ENCODE measurements at regions not wholly inside any gene's neighbourhood (a gene's known extent, or its start where the extent isn't known, plus 50 kb on each side); places are given as distances from the start of the nearest gene placed in this dataset.

GRCh38 chrX:40174854-40175510, 77.2 kb upstream of the BCOR start:
- DNase-seq = no peak

DNA sequence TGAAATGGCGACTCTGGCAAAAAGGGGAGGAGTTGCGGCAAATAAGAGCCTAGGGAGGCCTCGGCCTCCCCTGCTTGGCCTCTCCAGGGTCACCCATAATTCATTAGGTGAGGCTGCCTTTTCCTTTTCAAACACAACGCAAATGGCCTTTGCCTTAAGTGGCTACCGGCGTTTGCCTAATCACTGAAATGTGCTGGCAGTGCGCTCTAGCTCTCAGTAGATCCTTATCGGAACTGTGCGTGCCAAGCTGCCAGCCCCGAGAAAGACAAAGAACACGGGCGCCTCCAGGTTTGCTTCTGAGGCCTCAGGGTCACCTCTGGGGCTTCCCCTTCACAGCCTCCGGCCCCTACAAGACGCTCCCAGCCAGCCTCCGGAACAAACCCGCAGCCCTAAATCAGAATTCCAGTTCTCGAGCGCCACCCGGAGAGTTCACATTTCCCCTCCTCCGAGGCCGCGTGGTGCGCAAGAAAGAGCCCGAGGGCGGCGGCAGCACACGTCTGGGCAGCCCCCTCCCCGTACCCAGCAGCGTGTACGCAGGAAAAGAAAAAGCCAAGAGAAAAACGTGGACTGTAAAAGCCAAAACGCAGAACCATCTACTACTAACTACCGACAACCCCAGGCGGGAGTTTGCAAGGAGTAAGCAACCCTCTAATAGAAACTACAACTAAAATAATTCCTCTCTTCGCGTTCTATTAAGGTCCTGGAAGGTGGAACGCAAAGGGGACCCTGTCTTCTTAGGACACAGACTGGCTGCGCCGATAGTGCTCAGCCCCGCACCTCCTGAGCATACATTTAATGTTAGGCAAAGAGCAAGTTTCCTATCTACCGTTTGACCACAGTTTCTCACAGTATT, 76.5 kb upstream of the BCOR start:
- DNase-seq = no peak

- no peak for DNase-seq
Measured at GRCh38 chrX:40173143-40174000, 75.6 kb upstream of the BCOR start.

- DNase-seq = no peak
Measured at GRCh38 chrX:40172401-40173142, 74.8 kb upstream of the BCOR start.

GRCh38 chrX:40171513-40172400, 74.0 kb upstream of the BCOR start:
- no peak for DNase-seq

GRCh38 chrX:40170830-40171512, 73.2 kb upstream of the BCOR start:
- DNase-seq = no peak

- peak; percentile 64 for DNase-seq
Measured at GRCh38 chrX:40169193-40170101, 71.7 kb upstream of the BCOR start.

DNA sequence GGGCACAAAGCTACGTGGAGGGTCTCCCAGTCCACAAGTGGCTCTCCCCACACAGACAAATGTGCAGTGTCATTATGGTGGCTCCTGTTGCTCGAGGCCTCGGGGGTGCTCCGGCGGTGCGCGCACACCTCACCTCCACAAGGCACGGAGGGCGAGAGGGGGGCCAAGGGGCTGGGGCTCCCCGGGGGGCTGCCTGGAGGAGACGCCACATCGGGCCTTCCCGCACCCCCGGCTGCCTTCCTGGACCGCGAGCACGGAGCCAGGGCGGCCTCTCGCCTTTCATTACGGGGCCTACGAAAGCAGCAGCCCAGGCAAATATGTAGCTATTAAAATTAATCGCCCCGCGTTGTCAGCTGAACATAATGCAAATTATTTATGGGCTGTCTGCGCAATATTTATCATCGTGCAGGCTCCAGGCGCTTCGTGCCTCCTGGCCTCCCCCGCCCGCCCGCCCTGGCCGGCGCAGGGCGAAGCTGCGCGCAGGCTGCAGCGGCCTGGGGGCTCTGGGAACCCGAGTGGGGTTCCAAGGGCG, 70.8 kb upstream of the BCOR start:
- DNase-seq = no peak

GRCh38 chrX:40167850-40168479, 70.2 kb upstream of the BCOR start:
- no peak for DNase-seq

GRCh38 chrX:40167233-40167849, 69.6 kb upstream of the BCOR start:
- DNase-seq = no peak

DNA sequence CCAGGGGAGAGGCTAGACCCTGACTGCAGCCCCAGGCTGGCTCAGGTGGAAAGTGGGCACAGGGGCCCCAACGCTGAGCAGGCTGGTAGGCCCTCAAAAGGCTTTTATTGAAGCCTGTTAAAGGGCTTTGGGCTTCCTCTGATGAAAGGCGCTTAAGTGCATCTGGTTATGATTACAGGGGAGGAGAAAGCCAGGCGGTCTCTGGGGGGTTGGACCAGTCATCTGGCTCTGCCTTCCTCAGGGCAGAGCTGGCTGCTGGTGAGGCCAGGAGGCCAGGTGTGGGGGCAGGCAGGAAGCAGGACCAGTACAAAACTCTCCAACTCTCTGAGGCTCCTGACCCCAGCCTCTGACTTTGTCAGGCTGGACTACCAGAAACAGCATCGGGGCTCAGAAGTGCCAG, 68.8 kb upstream of the BCOR start:
- no peak for DNase-seq

DNA sequence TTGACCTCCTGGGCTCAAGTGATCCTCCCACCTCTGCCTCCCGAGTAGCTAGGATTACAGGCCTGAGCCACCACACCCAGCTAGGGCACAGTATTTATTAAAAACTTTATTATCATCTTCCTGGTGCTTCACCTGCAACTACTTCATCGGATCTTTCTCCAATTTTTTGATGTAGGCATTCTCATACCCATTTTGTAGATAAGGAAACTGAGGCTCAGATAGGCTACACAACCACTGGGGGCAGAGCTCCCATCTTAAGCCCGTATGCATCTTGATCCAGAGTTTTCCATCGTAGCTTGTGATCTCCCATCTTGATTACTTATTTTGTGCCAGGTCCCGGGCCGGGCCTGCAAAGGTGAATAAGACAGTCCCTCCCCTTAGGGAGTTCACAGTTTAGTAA, 68.1 kb upstream of the BCOR start:
- DNase-seq = no peak

- DNase-seq = no peak
Measured at GRCh38 chrX:40165206-40165605, 67.4 kb upstream of the BCOR start.

DNA sequence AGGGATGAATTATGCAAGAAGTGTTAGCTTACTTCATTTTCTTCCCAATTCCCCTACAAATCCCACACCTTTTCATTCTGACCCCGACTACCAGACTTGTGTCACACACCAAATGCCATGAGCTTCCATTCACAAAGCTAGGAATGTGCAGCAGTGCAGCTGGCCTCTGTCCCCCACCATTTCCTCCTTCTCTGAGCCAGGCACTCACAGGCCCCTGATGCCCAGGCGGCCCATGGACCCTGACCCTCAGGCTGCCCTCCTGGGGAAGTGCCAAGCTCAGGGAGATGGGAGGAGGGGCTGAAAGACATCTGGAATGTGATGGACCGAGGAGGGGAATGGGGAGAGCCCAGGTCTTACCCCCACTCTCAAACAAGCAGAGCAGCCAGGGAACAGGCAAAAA, 67.0 kb upstream of the BCOR start:
- no peak for DNase-seq

- no peak for DNase-seq
Measured at GRCh38 chrX:40158036-40158706, 60.4 kb upstream of the BCOR start.

GRCh38 chrX:40157228-40158035, 59.7 kb upstream of the BCOR start:
- no peak for DNase-seq
